Liver (tissue), 8 donors: ENCODE measurements at regions not wholly inside any gene's neighbourhood (a gene's known extent, or its start where the extent isn't known, plus 50 kb on each side); places are given as distances from the start of the nearest gene placed in this dataset.

Experiments
- DNase-seq: peaks from one replicate; pipeline ENCODE4 v3.0.0-alpha.2; 2017; ENCODE audit warnings: low spot score
- H3K27ac ChIP-seq, 2 donors: one replicate each; pipeline ENCODE4 v1.7.0; 2013; ENCODE audit warnings: inconsistent platforms in 2 of 2, low read length in 2 of 2, control low read depth in 1 of 2, low read depth in 1 of 2, mild to moderate bottlenecking in 1 of 2
- H3K27me3 ChIP-seq, 4 donors: one replicate each; pipeline versions ENCODE4 v1.6.1 to v1.7.0; 2013; ENCODE audit warnings: low read length in 3 of 4, inconsistent platforms in 1 of 4, mild to moderate bottlenecking in 1 of 4, moderate library complexity in 1 of 4; ENCODE audit not compliant: control insufficient read depth in 4 of 4, insufficient read depth in 4 of 4
- H3K36me3 ChIP-seq, 4 donors: one replicate each; pipeline versions ENCODE4 v1.6.1 to v1.7.0; 2013; ENCODE audit warnings: low read length in 3 of 4, mild to moderate bottlenecking in 3 of 4, low read depth in 1 of 4, moderate library complexity in 1 of 4; ENCODE audit not compliant: control insufficient read depth in 4 of 4, insufficient read depth in 3 of 4
- H3K4me1 ChIP-seq, 4 donors: one replicate each; pipeline versions ENCODE4 v1.6.1 to v1.7.0; 2013; ENCODE audit warnings: low read length in 3 of 4, mild to moderate bottlenecking in 3 of 4, moderate library complexity in 1 of 4; ENCODE audit not compliant: control insufficient read depth in 4 of 4, insufficient read depth in 4 of 4
- H3K4me3 ChIP-seq, 3 donors: one replicate each; pipeline versions ENCODE4 v1.6.1 to v1.7.0; 2013; ENCODE audit warnings: low read length in 3 of 3, control low read depth in 1 of 3, low read depth in 1 of 3, mild to moderate bottlenecking in 1 of 3
- H3K9ac ChIP-seq, 2 donors: one replicate each; pipeline ENCODE4 v1.7.0; 2013; ENCODE audit warnings: low read length in 2 of 2, mild to moderate bottlenecking in 2 of 2, moderate library complexity in 2 of 2, control low read depth in 1 of 2, low read depth in 1 of 2
- H3K9me3 ChIP-seq, 4 donors: one replicate each; pipeline versions ENCODE4 v1.6.1 to v1.7.0; 2013; ENCODE audit warnings: low read length in 3 of 4; ENCODE audit not compliant: control insufficient read depth in 4 of 4
- CTCF ChIP-seq: fragments of 150-350 bp; IDR thresholded peaks from 2 replicates; pipeline ENCODE4 v1.5.1; 2017; ENCODE audit warnings: improper control_type of control experiment, low read depth, low read length; ENCODE audit not compliant: missing input control
- FOXA1 ChIP-seq: IDR thresholded peaks from 2 replicates; pipeline ENCODE4 v1.6.1; 2016; ENCODE audit warnings: antibody characterized with exemption
- FOXA2 ChIP-seq: IDR thresholded peaks from 2 replicates; pipeline ENCODE4 v1.6.1; 2016; ENCODE audit warnings: antibody characterized with exemption
- HNF4A ChIP-seq, 2 donors: conservative IDR thresholded peaks; 2 replicates each; pipeline ENCODE4 v1.6.1; 2016; ENCODE audit warnings: antibody characterized with exemption in 2 of 2, mild to moderate bottlenecking in 2 of 2
- HNF4G ChIP-seq: IDR thresholded peaks from 2 replicates; pipeline ENCODE4 v1.6.1; 2016; ENCODE audit warnings: antibody characterized with exemption
- JUND ChIP-seq, 2 donors: IDR thresholded peaks; 2 replicates each; pipeline ENCODE4 v1.6.1; 2016; ENCODE audit warnings: antibody characterized with exemption in 2 of 2
- NR2F2 ChIP-seq: IDR thresholded peaks from 2 replicates; pipeline ENCODE4 v1.6.1; 2016; ENCODE audit warnings: antibody characterized with exemption
- RAD21 ChIP-seq, 2 donors: IDR thresholded peaks; 2 replicates each; pipeline ENCODE4 v1.6.1; 2016; ENCODE audit warnings: antibody characterized with exemption in 2 of 2, mild to moderate bottlenecking in 2 of 2
- RXRA ChIP-seq, 2 donors: IDR thresholded peaks; 2 replicates each; pipeline ENCODE4 v1.6.1; 2017 to 2018; ENCODE audit warnings: antibody characterized with exemption in 2 of 2, mild to moderate bottlenecking in 1 of 2
- SP1 ChIP-seq: IDR thresholded peaks from 2 replicates; pipeline ENCODE4 v1.6.1; 2018; ENCODE audit warnings: antibody characterized with exemption, mild to moderate bottlenecking
- TAF1 ChIP-seq: conservative IDR thresholded peaks from 2 replicates; pipeline ENCODE4 v1.6.1; 2016; ENCODE audit warnings: antibody characterized with exemption, mild to moderate bottlenecking
- YY1 ChIP-seq: IDR thresholded peaks from 2 replicates; pipeline ENCODE4 v1.6.1; 2016; ENCODE audit warnings: antibody characterized with exemption, mild to moderate bottlenecking
- WGBS: extraction: QIAGEN DNeasy Blood & Tissue Kit; methylation state at CpG from one replicate; pipeline ENCODE4 v1.1.7; 2013; 5-methylcytosine and 5-hydroxymethylcytosine counted together
- TF ChIP-seq, protein P1 (sequence below): IDR thresholded peaks from 2 replicates; pipeline ENCODE4 v1.6.1; 2016; ENCODE audit warnings: antibody characterized with exemption
- donor health status: healthy.
- donor health status: healthy.
- donor health status: healthy.
- donor health status: healthy.
- donor health status: healthy.

DNA sequence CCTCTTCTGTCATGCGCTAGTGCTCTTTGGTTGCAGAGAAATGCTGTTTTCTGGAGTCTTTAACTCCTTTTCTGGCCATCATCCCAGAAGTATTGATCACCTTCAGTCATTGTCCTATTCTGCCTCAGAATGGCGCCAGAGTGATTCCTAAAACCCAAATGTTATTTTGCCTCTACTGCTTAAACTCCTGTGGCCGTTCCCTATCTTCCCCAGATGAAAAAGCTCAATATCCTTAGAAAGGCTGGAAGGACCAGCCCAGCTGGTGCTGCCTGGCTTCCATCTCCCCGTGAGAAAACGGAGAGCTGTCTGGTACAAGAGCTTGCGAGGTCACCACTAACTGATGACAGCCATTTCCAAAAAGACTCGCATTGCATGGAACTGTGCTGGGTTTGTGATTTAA is 179.1 kb downstream of the RBM26 start:
- Histone ChIP-seq H3K9me3 (no peaks in the 10 kb centered on the region), H3K4me1 (peaks cover 0 to 8% (median 0%) of the 10 kb centered on the region in 4 donors), H3K4me3 (no peak overlapping the region), H3K9ac (no peak overlapping the region), H3K27ac (no peak overlapping the region), H3K36me3 (no peaks in the 10 kb centered on the region), H3K27me3 (no peaks in the 10 kb centered on the region)
- 49% methylated on average over 7 of the region's 7 CpGs for WGBS
- TF ChIP-seq YY1 = peak; percentile 64
- TF ChIP-seq NR2F2 = no peak
- TF ChIP-seq FOXA1 = no peak
- TF ChIP-seq SP1 = no peak
- TF ChIP-seq HNF4G = peak; percentile 10
- peak; percentile 7 to 15 for TF ChIP-seq HNF4A (conservative IDR thresholded peaks at IDR 0.05)
- peak; percentile 35 for TF ChIP-seq CTCF
- TF ChIP-seq JUND (IDR thresholded peaks at IDR 0.05) = no peak
- peak; percentile 82 to 84 for TF ChIP-seq RAD21 (IDR thresholded peaks at IDR 0.05)
- no peak for TF ChIP-seq FOXA2
- peak; percentile 20 to 24 for TF ChIP-seq RXRA (IDR thresholded peaks at IDR 0.05)
- no peak for TF ChIP-seq TAF1
- no peak for DNase-seq

- H3K36me3 ChIP-seq = no peaks in the 10 kb centered on the region
- peaks cover 0 to 8% (median 0%) of the 10 kb centered on the region in 4 donors for H3K4me1 ChIP-seq
- WGBS = 58% methylated on average over 8 of the region's 8 CpGs
- no peak overlapping the region for H3K9ac ChIP-seq
- no peaks in the 10 kb centered on the region for H3K9me3 ChIP-seq
- H3K27ac ChIP-seq = no peak overlapping the region
- no peak for DNase-seq
- H3K27me3 ChIP-seq = no peaks in the 10 kb centered on the region
- no peak for TF ChIP-seq JUND (IDR thresholded peaks at IDR 0.05)
- no peak for TF ChIP-seq SP1
- TF ChIP-seq, protein P1, sequence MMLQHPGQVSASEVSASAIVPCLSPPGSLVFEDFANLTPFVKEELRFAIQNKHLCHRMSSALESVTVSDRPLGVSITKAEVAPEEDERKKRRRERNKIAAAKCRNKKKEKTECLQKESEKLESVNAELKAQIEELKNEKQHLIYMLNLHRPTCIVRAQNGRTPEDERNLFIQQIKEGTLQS = no peak
- H3K4me3 ChIP-seq = no peak overlapping the region
Observed at GRCh38 chr13:79226250-79226649, 179.8 kb downstream of the RBM26 start.

- H3K27ac ChIP-seq = no peak overlapping the region
- TF ChIP-seq FOXA1 = no peak
- no peak for DNase-seq
Observed at GRCh38 chr13:79225487-79226232, 180.4 kb downstream of the RBM26 start.

More at GRCh38 chr13:79225487-79226232, 180.4 kb downstream of the RBM26 start:
- 77% methylated on average over 5 of the region's 5 CpGs for WGBS
- Histone ChIP-seq H3K9me3 (no peaks in the 10 kb centered on the region), H3K27me3 (no peaks in the 10 kb centered on the region), H3K9ac (no peak overlapping the region), H3K4me1 (peaks cover 0 to 8% (median 0%) of the 10 kb centered on the region in 4 donors), H3K36me3 (no peaks in the 10 kb centered on the region), H3K4me3 (no peak overlapping the region)
